ENCODE measurements at regions not wholly inside any gene's neighbourhood (a gene's known extent, or its start where the extent isn't known, plus 50 kb on each side); places are given as distances from the start of the nearest gene placed in this dataset.

- TF ChIP-seq FOXJ3 (CRISPR knock-in tag; IDR thresholded peaks at IDR 0.05; ENCODE audit: borderline replicate concordance) (no peak), PRRX2 (CRISPR knock-in tag; IDR thresholded peaks at IDR 0.05) (no peak), FOXK1 (CRISPR knock-in tag; IDR thresholded peaks at IDR 0.05) (no peak), FOXP1 (CRISPR knock-in tag; IDR thresholded peaks at IDR 0.05; ENCODE audit: borderline replicate concordance) (no peak), TEAD1 (CRISPR knock-in tag; IDR thresholded peaks at IDR 0.05) (no peak)
Measured at GRCh38 chr1:221891708-221892107, 149.8 kb upstream of the DUSP10 start (continued).

- Mint-ChIP-seq H3K9me3 (peaks cover 4% of the 10 kb centered on the region; the same call in 1 of the 2 replicates), H3K4me3 (no peak overlapping the region), H3K27me3 (ENCODE audit: low read depth) (no peaks in the 10 kb centered on the region), H3K4me1 (peaks cover 8% of the 10 kb centered on the region; the same call in 1 of the 2 replicates), H3K27ac (no peak overlapping the region), H3K36me3 (no peaks in the 10 kb centered on the region)
- no peak for DNase-seq (ENCODE audit: low spot score)
- ChIA-PET POLR2A (no interaction called here), CTCF (no interaction called here)
- TF ChIP-seq E2F5 (CRISPR knock-in tag; IDR thresholded peaks at IDR 0.05) (no peak), FOXJ3 (CRISPR knock-in tag; IDR thresholded peaks at IDR 0.05; ENCODE audit: borderline replicate concordance) (no peak), E2F4 (CRISPR knock-in tag; IDR thresholded peaks at IDR 0.05; ENCODE audit: borderline replicate concordance, low read depth) (no peak), ZMAT4 (CRISPR knock-in tag; IDR thresholded peaks at IDR 0.05) (no peak), ZNF671 (CRISPR knock-in tag; IDR thresholded peaks at IDR 0.05) (no peak), CREM (CRISPR knock-in tag; IDR thresholded peaks at IDR 0.05) (no peak), ZNF138 (CRISPR knock-in tag; conservative IDR thresholded peaks at IDR 0.05) (no peak), ZNF416 (CRISPR knock-in tag; IDR thresholded peaks at IDR 0.05) (no peak), ZBTB21 (CRISPR knock-in tag; IDR thresholded peaks at IDR 0.05; ENCODE audit: borderline replicate concordance) (no peak), NFYB (CRISPR knock-in tag; conservative IDR thresholded peaks at IDR 0.05; ENCODE audit: low read depth) (no peak), MAX (CRISPR knock-in tag; IDR thresholded peaks at IDR 0.05) (no peak), MLX (CRISPR knock-in tag; IDR thresholded peaks at IDR 0.05) (no peak)
- no peak for ATAC-seq
Measured at GRCh38 chr1:221888801-221889200, 146.9 kb upstream of the DUSP10 start.

GRCh38 chr1:221888218-221888617, 146.3 kb upstream of the DUSP10 start:
- ATAC-seq: no peak
- Mint-ChIP-seq H3K27me3 (ENCODE audit: low read depth) (no peaks in the 10 kb centered on the region), H3K36me3 (no peaks in the 10 kb centered on the region), H3K9me3 (peaks cover 4% of the 10 kb centered on the region; the same call in 1 of the 2 replicates), H3K4me1 (peaks cover 8% of the 10 kb centered on the region; the same call in 1 of the 2 replicates), H3K27ac (no peak overlapping the region), H3K4me3 (no peak overlapping the region)
- ChIA-PET POLR2A (no interaction called here), CTCF (no interaction called here)
- DNase-seq (ENCODE audit: low spot score): no peak
- TF ChIP-seq ZNF263 (CRISPR knock-in tag; IDR thresholded peaks at IDR 0.05; ENCODE audit: low read depth) (no peak), ELF4 (CRISPR knock-in tag; IDR thresholded peaks at IDR 0.05; ENCODE audit: low read depth) (no peak), STAT6 (CRISPR knock-in tag; conservative IDR thresholded peaks at IDR 0.05; ENCODE audit: low read depth) (no peak), ZNF416 (CRISPR knock-in tag; IDR thresholded peaks at IDR 0.05) (no peak), TEAD1 (CRISPR knock-in tag; IDR thresholded peaks at IDR 0.05) (no peak), USF1 (CRISPR knock-in tag; IDR thresholded peaks at IDR 0.05) (no peak), ZNF232 (CRISPR knock-in tag; IDR thresholded peaks at IDR 0.05) (no peak), PREB (CRISPR knock-in tag; IDR thresholded peaks at IDR 0.05; ENCODE audit: borderline replicate concordance) (no peak)

All from WTC11 (cell line).